Transverse colon (tissue), 4 donors: ENCODE measurements at regions not wholly inside any gene's neighbourhood (a gene's known extent, or its start where the extent isn't known, plus 50 kb on each side); places are given as distances from the start of the nearest gene placed in this dataset.
"Not testable (repeated sequence)": the region's sequence is repeated elsewhere in the genome, so short reads cannot be mapped to it uniquely, and the experiment has no call there.

Experiments
- DNase-seq: peaks from one replicate; pipeline ENCODE4 v3.0.0-alpha.2; 2019
- H3K27ac ChIP-seq, 4 donors: fragments of 200-600 bp; sonication (generic); 2 replicates each; pipeline ENCODE4 v1.5.1; 2016 to 2018; ENCODE audit warnings: inconsistent platforms in 4 of 4
- H3K27me3 ChIP-seq: fragments of 200-600 bp; sonication (generic); 2 replicates; pipeline ENCODE4 v1.5.1; 2017; ENCODE audit warnings: inconsistent platforms
- H3K36me3 ChIP-seq, 4 donors: fragments of 200-600 bp; sonication (generic); 2 replicates each; pipeline ENCODE4 v1.5.1; 2017 to 2019; ENCODE audit warnings: inconsistent platforms in 4 of 4
- H3K4me1 ChIP-seq, 4 donors: fragments of 200-600 bp; sonication (generic); 2 replicates each; pipeline ENCODE4 v1.5.1; 2017 to 2020; ENCODE audit warnings: inconsistent platforms in 4 of 4
- H3K4me3 ChIP-seq, 4 donors: fragments of 200-600 bp; sonication (generic); 1 replicate in 1 of 4; 2 replicates in 3 of 4; pipeline versions ENCODE4 v1.5.1 to v1.6.1; 2017 to 2019; ENCODE audit warnings: inconsistent platforms in 4 of 4
- H3K9me3 ChIP-seq, 2 donors: fragments of 200-600 bp; sonication (generic); 2 replicates each; pipeline ENCODE4 v1.5.1; 2017 to 2019; ENCODE audit warnings: inconsistent platforms in 2 of 2
- CTCF ChIP-seq, 5 experiments: fragments of 200-600 bp in 3 of 5; fragments of 450-650 bp in 2 of 5; sonication (generic) in 3 of 5; IDR thresholded peaks; 1 replicate in 2 of 5; 2 replicates in 3 of 5; pipeline ENCODE4 v1.5.1; 2016 to 2017; ENCODE audit warnings: antibody characterized with exemption in 5 of 5, inconsistent platforms in 3 of 5, mild to moderate bottlenecking in 2 of 5, moderate library complexity in 1 of 5
- EP300 ChIP-seq: sonication (generic); formaldehyde crosslinking; IDR thresholded peaks from one replicate; pipeline ENCODE4 v1.6.1; 2017; ENCODE audit warnings: antibody characterized with exemption, low read depth
- POLR2A ChIP-seq: fragments of 450-650 bp; IDR thresholded peaks from one replicate; pipeline ENCODE4 v1.6.1; 2016; ENCODE audit warnings: antibody characterized with exemption, mild to moderate bottlenecking, moderate library complexity
- POLR2AphosphoS5 ChIP-seq, 3 donors: sonication (generic); formaldehyde crosslinking; IDR thresholded peaks; one replicate each; pipeline ENCODE4 v1.6.1; 2016; ENCODE audit warnings: antibody characterized with exemption in 3 of 3
- WGBS, 2 donors: methylation state at CpG; one replicate each; pipeline ENCODE4 v1.1.5; 2018; ENCODE audit warnings: low coverage in 1 of 2; 5-methylcytosine and 5-hydroxymethylcytosine counted together
- in situ Hi-C, 4 donors: fragments of 200-750 bp; cut with MboI; loops; one replicate each; pipeline versions ENCODE4 v1.15.0 to v1.15.1; 2017; ENCODE audit warnings: low sequenced_read_pairs in 3 of 4, low pct_ligation_motif_present in 1 of 4, low pct_unique_long_range_greater_than_20kb in 1 of 4
- intact Hi-C: fragments of 100-400 bp; cut with DNase I; formaldehyde crosslinking; loops from one replicate; pipeline ENCODE4 v1.15.1; 2023; ENCODE audit warnings: low total_unique reads

DNA sequence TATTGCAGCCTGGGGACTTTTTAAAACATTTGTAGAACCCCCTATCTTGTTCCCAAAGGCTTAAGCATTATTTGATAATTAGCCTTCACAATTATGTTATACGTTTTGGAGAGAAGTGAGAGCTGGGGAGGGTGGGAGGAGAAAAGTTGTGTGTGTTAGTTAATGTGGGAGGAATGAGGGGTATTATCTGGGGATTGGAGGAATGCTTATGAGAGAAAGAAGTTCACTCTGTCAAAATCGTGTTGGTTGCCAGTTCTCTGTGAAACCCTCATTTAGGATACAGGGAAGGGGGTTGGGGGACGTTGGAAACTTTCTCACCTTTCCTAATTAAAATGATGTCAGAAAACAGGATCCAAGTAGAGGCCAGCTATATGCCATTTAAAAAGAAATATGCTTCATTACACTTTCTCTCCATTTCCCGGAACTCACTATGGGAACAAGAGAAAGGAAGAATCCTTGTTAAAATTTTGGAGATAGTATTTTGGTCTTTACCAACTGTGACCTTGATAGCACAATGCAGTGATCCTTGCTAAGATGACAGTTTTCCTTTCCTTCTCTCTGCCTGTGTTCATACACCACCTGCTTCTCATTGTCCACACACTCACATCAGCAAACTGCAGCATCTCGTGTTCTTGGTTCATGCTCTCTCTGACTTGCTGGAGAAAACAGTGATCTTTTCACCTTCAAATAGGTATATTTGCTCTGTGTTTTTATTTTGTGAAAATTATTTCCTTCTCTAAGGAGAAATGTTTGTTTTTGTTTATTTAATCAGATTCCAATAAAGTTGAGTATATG, 336.7 kb upstream of the CLINT1 start:
- in situ Hi-C loops, result no loop called here
- WGBS, 2 donors, result 55 to 62% methylated on average over 5 of the region's 5 CpGs
- DNase-seq, result no peak
- intact Hi-C loops, result no loop called here
- Histone ChIP-seq H3K27me3 (no peaks in the 10 kb centered on the region), H3K36me3 (no peaks in the 10 kb centered on the region), H3K27ac (no peak overlapping the region), H3K9me3 (no peaks in the 10 kb centered on the region), H3K4me1 (no peaks in the 10 kb centered on the region), H3K4me3 (no peak overlapping the region)
- TF ChIP-seq POLR2A (no peak), CTCF (IDR thresholded peaks at IDR 0.05) (no peak), POLR2AphosphoS5 (IDR thresholded peaks at IDR 0.05) (no peak), EP300 (no peak)

DNA sequence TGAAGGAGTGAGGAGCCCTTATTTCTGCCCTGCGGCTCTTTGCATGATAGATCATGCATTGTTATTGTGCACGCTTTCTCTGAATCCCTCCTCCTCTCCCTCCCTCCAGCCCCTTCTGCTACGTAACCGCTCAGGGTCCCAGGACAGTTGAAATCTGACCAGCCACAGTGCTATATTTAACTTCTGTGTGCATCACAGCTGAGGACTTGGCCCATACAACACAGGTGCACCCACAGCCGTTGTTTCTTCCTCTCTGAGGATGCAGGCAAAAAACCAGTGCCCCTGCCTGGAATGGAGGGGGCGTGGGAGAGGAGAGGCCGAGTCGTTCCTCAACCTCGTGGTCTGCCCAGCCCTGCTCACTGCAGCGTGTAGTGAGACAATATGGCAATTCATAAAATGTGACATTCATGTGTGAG, 335.6 kb upstream of the CLINT1 start:
- in situ Hi-C loops, result no loop called here
- Histone ChIP-seq H3K36me3 (no peaks in the 10 kb centered on the region), H3K4me3 (no peak overlapping the region), H3K27ac (no peak overlapping the region), H3K9me3 (no peaks in the 10 kb centered on the region), H3K27me3 (no peaks in the 10 kb centered on the region), H3K4me1 (no peaks in the 10 kb centered on the region)
- DNase-seq, result no peak
- intact Hi-C loops, result no loop called here
- WGBS, 2 donors, result 58 to 91% methylated on average over 4 to 10 of the region's 10 CpGs
- TF ChIP-seq POLR2A, result no peak
- no peak for TF ChIP-seq EP300
- no peak for TF ChIP-seq POLR2AphosphoS5 (IDR thresholded peaks at IDR 0.05)
- no peak for TF ChIP-seq CTCF (IDR thresholded peaks at IDR 0.05)

DNA sequence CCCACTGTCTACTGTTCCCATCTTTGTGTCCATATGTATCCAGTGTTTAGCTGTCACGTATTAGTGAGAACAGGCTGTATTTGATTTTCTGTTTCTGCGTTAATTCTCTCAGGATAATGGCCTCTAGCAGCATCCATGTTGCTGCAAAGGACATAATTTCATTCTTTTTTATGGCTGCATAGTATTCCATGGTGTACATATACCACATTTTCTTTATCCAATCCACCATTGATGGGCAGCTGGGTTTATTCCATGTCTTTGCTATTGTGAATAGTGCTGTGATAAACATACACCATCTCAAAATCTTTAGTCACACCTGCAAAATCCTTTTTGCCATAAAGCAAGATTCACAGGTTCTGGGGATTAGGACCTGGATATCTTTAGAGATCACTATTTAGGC, 334.4 kb upstream of the CLINT1 start:
- H3K27me3 ChIP-seq, H3K4me1 ChIP-seq, DNase-seq, in situ Hi-C loops, H3K9me3 ChIP-seq, H3K36me3 ChIP-seq, intact Hi-C loops, H3K27ac ChIP-seq, H3K4me3 ChIP-seq: not testable (repeated sequence)
- 94 to 99% methylated on average over 2 of the region's 2 CpGs for WGBS, 2 donors

DNA sequence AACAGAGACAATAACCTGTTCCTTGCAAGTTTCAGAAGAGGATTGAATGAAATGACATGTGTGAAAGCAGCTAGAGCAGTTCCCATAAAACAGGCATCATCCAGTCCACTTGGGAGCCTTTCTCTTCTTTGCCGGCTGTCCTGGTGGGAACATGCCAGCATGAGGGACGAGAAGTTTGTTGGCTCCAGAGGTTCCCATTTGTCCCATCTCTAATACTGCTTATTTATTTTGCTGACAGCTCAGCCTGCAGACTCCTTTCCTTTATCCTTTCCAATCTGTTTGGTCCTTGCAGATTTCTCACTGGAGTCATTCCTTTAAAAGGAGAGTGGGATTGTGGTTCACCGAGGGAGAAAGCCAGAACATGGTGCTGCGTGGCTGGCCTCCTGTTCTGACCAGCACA, 321.5 kb upstream of the CLINT1 start:
- TF ChIP-seq POLR2A (no peak), EP300 (no peak), CTCF (IDR thresholded peaks at IDR 0.05) (no peak), POLR2AphosphoS5 (IDR thresholded peaks at IDR 0.05) (no peak)
- WGBS, 2 donors, result 67 to 76% methylated on average over 1 to 4 of the region's 4 CpGs
- in situ Hi-C loops, result no loop called here
- DNase-seq, result no peak
- H3K27me3 ChIP-seq, result no peaks in the 10 kb centered on the region
- H3K4me3 ChIP-seq, result no peak overlapping the region
- intact Hi-C loops, result no loop called here
- H3K9me3 ChIP-seq, result no peaks in the 10 kb centered on the region
- H3K36me3 ChIP-seq, result no peaks in the 10 kb centered on the region
- H3K4me1 ChIP-seq, result peaks cover 7 to 12% (median 9%) of the 10 kb centered on the region in 4 donors
- no peak overlapping the region for H3K27ac ChIP-seq

DNA sequence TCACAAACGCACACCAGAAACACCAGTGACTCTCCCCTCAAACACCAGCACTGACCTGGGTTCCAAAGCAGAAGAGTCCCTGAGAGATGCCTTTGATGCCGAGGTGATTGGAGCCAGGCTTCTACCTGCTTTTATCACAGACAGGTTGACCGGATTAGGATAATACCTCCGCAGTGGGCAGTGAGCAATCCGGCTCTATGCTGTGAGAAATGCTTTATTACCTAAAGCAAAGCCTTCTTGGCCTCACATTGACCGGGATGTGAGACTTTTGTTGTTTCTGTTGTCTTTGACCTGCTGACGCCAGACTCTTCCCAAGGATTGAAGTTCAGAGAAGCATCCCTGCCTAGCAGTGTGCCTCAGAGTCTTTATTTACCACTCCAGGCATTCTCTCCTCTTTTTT, 320.3 kb upstream of the CLINT1 start:
- no peak for DNase-seq
- H3K36me3 ChIP-seq, result no peaks in the 10 kb centered on the region
- WGBS, 2 donors, result 76 to 100% methylated on average over 3 to 7 of the region's 7 CpGs
- no peak overlapping the region for H3K4me3 ChIP-seq
- no peaks in the 10 kb centered on the region for H3K27me3 ChIP-seq
- intact Hi-C loops, result loop anchor here (10.0 kb wide), 2 partner anchors 516 to 1654 kb away; no protein-coding TSS in a partner anchor
- H3K27ac ChIP-seq, result no peak overlapping the region
- in situ Hi-C loops, result loop anchor here in 1 of 4 donors (10.0 kb wide), 1 partner anchor 926 kb away; no protein-coding TSS in a partner anchor
- peaks cover 8 to 19% (median 13%) of the 10 kb centered on the region in 4 donors for H3K4me1 ChIP-seq
- TF ChIP-seq EP300 (no peak), POLR2AphosphoS5 (IDR thresholded peaks at IDR 0.05) (no peak), POLR2A (no peak), CTCF (IDR thresholded peaks at IDR 0.05) (no peak)
- no peaks in the 10 kb centered on the region for H3K9me3 ChIP-seq
